HG02571 (cell line): ENCODE measurements at regions not wholly inside any gene's neighbourhood (a gene's known extent, or its start where the extent isn't known, plus 50 kb on each side); places are given as distances from the start of the nearest gene placed in this dataset.
"Not testable (repeated sequence)": the region's sequence is repeated elsewhere in the genome, so short reads cannot be mapped to it uniquely, and the experiment has no call there.

Experiments used
- ATAC-seq: cut with Tn5 transposase; IDR thresholded peaks from one replicate; pipeline ENCODE4 v1.9.1; 2021; ENCODE audit warnings: mild to moderate bottlenecking, moderate library complexity; ENCODE audit not compliant: unreplicated experiment

- no peak for ATAC-seq
Measured at GRCh38 chr2:53067533-53067932, 700.1 kb upstream of the CHAC2 start.

GRCh38 chr2:53067056-53067455 is 700.5 kb upstream of the CHAC2 start:
- no peak for ATAC-seq

GRCh38 chr2:53064154-53064553 is 703.5 kb upstream of the CHAC2 start:
- no peak for ATAC-seq

- no peak for ATAC-seq
Measured at GRCh38 chr2:53058526-53058925, 709.1 kb upstream of the CHAC2 start.

GRCh38 chr2:53053937-53054336 is 713.7 kb upstream of the CHAC2 start:
- ATAC-seq = no peak

- ATAC-seq = no peak
Measured at GRCh38 chr2:53051157-53051556, 716.4 kb upstream of the CHAC2 start.

GRCh38 chr2:53040536-53041229 is 726.9 kb upstream of the CHAC2 start:
- ATAC-seq = no peak

- ATAC-seq = no peak
Measured at GRCh38 chr2:53036196-53036595, 731.4 kb upstream of the CHAC2 start.

GRCh38 chr2:53035153-53035552 is 732.5 kb upstream of the CHAC2 start:
- no peak for ATAC-seq

GRCh38 chr2:53033411-53033810 is 734.2 kb upstream of the CHAC2 start:
- no peak for ATAC-seq

GRCh38 chr2:53028746-53029423 is 738.7 kb upstream of the CHAC2 start:
- no peak for ATAC-seq

GRCh38 chr2:53028225-53028624 is 739.4 kb upstream of the CHAC2 start:
- no peak for ATAC-seq

GRCh38 chr2:53022248-53022647 is 745.4 kb upstream of the CHAC2 start:
- not testable (repeated sequence) for ATAC-seq

GRCh38 chr2:53021828-53022227 is 745.8 kb upstream of the CHAC2 start:
- ATAC-seq = no peak

- no peak for ATAC-seq
Measured at GRCh38 chr2:53021292-53021691, 746.3 kb upstream of the CHAC2 start.

- no peak for ATAC-seq
Measured at GRCh38 chr2:53018825-53019425, 748.7 kb upstream of the CHAC2 start.

GRCh38 chr2:53006980-53007379 is 760.6 kb upstream of the CHAC2 start:
- ATAC-seq = no peak

- ATAC-seq = no peak
Measured at GRCh38 chr2:53004413-53004812, 763.2 kb upstream of the CHAC2 start.

- no peak for ATAC-seq
Measured at GRCh38 chr2:52995424-52995823, 772.2 kb upstream of the CHAC2 start.

GRCh38 chr2:52976143-52976949 is 791.3 kb upstream of the CHAC2 start:
- ATAC-seq = no peak

- ATAC-seq = no peak
Measured at GRCh38 chr2:52974127-52974526, 793.5 kb upstream of the CHAC2 start.
